Kidney capillary endothelial cell (primary cell): ENCODE measurements at regions not wholly inside any gene's neighbourhood (a gene's known extent, or its start where the extent isn't known, plus 50 kb on each side); places are given as distances from the start of the nearest gene placed in this dataset.

Experiments used
- DNase-seq: peaks from one replicate; pipeline ENCODE4 v3.0.0-alpha.2; 2018; ENCODE audit warnings: low spot score

DNA sequence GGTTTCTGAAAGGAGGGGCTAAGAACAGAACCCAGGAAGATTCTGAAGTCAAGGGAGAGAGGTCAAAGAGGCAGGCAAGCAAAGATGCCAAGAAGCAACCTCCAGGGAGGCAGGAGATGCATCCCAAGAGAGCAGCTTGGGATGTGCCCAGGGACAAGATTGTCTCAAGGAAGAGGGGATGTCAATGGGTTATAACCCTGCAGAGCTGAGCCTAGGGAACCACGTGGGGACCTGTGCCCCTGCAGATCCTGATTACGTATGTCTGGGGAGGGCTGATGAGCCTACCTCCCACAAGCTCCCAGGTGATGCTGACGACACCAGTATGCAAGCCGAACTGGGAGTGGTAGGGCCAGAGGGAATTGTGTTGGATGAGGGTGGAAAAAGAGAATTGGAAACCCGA is 70.9 kb upstream of the IRS2 start:
- DNase-seq: no peak

DNA sequence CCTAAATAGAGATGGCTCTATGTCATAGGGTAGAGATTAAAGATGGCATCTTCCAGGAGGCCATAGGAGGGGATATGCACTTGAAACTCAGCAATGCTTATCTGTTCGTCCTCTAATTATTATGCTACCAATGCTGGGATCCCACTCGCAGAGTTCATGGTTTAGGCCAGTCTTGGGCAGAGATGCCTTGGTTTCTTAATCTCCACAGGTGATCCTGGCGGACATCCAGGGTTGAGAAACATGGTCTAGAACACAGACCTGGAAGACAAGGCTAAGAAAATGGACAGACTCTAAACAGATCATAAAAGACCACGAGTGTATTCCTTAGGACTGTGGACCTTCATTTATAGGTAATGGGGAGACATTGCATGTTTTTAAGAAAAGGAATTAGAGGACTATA is 70.0 kb upstream of the IRS2 start:
- no peak for DNase-seq

DNA sequence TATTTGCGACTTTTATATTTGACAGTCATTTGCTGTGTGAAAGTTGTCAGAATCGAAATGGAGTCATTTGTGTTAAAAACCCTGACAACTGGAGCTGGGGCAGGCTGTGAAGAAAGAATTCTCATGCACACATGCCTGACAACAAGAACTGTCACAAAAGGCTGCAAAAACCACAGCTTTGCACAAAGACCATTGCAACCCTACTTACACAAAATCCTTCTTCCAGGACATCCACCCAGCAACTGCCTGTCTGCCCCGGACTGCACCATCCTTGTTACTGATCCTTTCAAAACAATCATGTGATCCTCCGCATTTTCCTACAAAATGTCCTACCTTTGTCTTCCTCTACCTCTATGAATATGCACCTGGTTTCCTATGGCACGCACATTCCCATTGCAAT is 66.8 kb upstream of the IRS2 start:
- no peak for DNase-seq

DNA sequence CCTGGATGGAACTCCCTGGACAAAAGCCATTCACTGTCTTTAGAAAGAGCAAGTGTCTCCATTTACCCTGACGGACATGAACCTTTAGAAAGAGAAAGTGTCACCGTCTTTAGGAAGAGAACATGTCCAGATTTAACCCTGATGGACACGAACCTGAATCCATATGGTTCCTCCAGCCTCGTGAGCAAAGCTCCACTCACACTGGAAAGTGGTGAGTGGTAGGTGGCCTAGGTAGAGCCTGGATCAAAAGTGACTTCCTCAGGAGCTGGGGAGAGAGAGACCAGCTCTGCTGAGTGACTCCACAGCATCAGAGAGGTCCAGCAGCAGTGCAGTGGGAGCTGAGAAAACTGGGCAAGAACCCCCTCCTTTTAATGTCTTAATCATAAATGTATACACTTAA is 59.8 kb upstream of the IRS2 start:
- DNase-seq: no peak

DNA sequence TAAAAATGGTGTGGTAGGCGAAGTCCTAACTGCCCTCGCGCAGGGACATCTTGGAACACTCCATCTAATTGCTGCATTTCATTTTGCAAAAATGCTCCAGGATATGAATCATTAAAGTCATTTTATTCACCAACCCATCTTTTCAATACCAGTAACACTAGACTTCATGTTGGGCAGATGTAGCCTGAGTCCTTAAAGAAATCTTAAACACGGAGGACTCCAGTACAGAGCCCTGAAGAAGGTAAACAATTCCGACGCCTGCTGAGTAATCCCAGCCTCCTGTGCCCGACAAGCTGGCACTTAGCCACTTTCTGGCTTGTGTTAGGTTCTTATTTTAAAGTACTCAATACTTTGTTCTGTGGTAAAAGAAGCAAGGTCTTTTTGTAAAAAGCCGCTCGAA is 58.0 kb upstream of the IRS2 start:
- DNase-seq: no peak

DNA sequence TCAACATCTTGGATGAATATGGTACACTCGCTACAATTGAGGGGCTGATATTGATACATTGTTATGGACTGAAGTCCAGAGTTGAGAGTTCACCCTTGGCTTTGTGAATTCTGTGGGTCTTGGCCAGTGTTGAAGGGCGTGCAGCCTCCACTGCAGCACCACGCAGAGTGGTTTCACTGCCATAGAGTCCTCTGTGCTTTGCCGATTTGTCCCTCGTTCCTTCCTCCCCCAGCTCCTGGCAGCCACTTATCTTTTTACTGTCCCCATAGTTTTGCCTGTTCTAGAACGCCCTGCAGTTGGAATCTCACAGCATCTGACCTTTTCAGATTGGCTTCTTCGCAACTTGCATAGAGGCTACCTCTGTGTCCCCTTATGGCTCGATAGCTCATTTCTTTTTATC is 57.3 kb upstream of the IRS2 start:
- no peak for DNase-seq

DNA sequence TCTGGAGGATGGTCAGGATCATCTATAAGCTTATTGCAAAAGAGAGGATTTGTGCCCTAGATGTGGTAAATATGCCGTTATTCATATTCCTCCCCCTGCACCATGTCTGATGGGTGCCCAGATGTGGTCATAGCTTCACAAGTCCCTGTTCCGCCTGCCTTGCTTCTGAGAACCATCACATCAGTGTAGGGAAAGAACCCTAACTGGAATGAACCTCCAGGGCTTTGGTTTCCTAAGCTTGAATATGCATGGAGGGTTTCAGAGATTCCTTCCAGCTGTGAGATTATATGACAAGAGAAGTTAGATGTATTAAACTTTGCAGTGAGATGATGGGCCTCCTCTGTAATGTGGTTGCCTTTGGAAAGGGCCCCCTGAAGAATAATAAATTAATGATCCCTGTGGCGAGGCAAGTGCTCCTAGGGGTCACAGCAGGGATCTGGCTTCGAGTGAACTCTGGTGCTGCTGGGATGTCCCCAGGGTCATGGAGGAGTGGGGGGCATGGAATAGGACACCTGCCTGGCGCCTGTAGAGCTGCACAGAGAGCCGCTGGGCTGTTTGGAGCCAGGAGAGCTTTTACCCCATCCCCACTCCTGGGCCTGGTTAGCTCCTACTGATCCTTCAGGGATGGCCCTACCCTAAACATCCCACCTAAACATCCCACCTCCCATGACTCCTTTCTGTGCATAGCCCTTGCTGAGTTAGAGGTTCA is 56.0 kb upstream of the IRS2 start:
- DNase-seq: no peak

DNA sequence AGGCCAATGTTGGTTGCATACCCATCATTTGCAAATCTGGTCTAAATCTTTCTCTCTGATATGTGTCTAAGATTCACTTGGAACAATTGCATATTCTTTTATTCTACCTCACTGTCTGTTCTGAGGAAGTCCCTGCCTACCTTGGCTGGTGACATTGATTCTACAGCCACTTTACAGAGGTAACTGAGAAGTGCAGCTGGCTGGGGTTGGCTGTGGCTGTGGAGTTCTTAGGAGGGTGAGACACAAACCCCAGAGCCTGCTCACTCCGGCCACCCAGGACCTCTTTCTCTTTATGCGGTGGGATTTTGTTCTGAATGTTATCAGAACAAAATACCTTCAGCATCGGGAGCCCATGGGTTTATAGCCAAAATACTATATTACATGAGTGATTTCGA is 54.5 kb upstream of the IRS2 start:
- DNase-seq: no peak

DNA sequence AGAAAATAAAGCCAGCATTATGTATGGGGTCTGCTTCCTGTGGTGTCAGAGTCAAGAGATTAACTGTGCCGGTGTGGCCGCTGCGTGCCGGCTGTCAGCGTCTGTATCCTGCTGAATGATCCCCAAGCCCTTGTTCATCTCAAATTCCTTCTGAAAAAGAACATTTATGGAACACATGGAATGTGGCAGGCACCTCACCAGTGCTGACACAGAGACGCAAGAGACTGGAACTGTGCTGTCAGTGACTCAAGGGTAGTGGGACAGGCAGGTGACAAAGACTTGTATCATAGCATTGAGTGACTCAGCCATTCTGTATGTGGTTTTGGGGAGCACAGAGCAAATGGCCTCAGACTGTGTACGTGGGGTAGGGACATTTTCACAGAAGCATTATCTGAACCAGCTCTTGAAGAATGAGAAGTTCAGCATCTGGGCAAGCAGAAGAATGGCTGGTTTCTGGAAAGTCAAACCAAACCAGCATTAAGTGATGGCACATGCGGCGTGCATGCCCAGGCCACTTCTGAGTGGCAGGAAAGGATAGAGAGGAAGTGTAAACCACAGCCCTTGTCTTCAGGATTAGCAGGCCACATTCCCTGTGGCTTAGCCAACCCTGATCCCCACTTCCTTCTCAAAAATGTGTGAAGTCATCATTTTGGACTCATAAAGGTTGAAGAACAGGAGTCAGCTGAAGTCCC is 54.0 kb upstream of the IRS2 start:
- peak; percentile 21 for DNase-seq

DNA sequence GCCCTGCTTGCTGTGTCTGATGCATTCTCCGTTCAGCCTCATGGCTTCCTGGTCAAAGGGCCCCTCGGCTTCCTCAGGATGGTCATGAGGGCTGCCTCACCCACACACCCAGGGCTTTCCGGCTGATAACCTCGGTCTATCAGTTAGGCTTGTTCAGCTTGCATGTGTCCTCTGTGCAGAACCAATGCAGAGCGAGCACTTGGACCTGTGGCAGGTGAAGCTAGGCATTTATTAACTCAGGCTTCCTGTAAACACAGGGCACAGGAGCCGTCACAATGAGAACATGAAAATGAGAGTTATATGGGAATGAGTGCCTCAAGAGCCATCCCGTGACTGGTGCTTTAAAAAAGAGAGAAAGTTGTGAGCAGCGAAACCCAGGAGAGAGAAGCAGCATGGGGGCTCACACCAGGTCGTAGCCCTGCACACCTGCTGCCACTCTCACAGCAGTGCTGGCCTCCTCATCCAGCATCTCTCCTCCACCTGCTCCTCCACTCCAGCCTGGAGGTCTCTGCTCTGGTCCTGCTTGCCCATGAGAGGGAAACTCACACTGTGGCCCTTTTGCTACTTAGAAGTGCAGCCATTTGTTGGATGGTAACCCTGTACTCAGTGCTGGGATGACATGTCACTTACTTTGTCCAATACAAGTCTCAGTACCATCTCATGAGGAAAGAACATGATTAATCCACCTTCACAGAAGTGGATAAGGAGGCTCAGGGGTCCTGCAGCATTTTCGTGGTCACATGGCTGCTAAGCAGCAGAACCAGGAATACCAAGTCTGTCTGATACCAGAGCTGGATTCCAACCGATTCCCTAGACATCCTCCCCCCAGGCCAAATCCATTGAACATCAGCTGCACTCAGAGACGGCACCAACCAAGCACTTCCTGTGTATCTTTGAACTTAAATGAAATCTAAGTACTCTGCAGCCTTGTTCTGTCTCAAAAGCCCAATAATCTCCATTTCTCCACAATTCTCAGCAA is 50.5 kb upstream of the IRS2 start:
- no peak for DNase-seq
